Fibroblast of lung (primary cell): ENCODE measurements at regions not wholly inside any gene's neighbourhood (a gene's known extent, or its start where the extent isn't known, plus 50 kb on each side); places are given as distances from the start of the nearest gene placed in this dataset.

ENCODE experiments used
- CTCF ChIP-seq, 2 donors: IDR thresholded peaks in 1 of 2; conservative IDR thresholded peaks in 1 of 2; 1 replicate in 1 of 2; 2 replicates in 1 of 2; pipeline ENCODE4 v1.5.1; 2011 to 2012; ENCODE audit warnings: low read length in 2 of 2, control low read depth in 1 of 2, inconsistent platforms in 1 of 2, low read depth in 1 of 2, mild to moderate bottlenecking in 1 of 2
- EZH2 ChIP-seq: IDR thresholded peaks from 2 replicates; pipeline ENCODE4 v1.5.1; 2012; ENCODE audit warnings: low read length, control low read depth, mild to moderate bottlenecking; ENCODE audit errors: missing control alignments

GRCh38 chr5:34545164-34545563, 111.0 kb upstream of the RAI14 start:
- TF ChIP-seq CTCF (conservative IDR thresholded peaks at IDR 0.05 in 1 of 2, IDR thresholded peaks at IDR 0.05 in 1 of 2; ENCODE audit: low read depth in 1 of 2, low read length in 2 of 2) (no peak), EZH2 (no peak)
